ENCODE measurements at regions not wholly inside any gene's neighbourhood (a gene's known extent, or its start where the extent isn't known, plus 50 kb on each side); places are given as distances from the start of the nearest gene placed in this dataset.

DNA sequence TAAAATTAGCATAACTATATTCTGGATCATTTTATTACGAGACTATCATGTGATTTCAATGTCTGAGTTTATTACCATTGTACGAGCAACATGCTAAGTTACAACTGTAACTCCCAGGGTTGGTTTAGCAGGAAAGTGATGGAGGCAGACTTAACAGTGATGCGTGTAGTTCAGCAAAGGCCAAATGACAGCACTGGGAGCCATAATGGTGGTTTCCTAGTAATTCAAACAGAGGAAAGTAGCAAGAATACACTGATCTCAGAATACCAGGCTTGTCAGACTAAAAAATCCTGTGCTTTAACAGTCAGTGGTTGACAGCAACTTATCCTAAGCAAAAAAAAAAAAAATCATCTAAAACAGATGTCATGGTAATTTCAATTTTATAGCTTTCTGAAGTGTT lies 229.6 kb downstream of the KLF12 start:
- ATAC-seq (ENCODE audit: low read depth) (no peak), DNase-seq (no peak)
- no peak overlapping the region for H3K4me3 Mint-ChIP-seq
- POLR2A ChIA-PET = interaction anchor here (0.7 kb wide), 1 partner anchor 48 kb away, joined by 11 read pairs; no protein-coding TSS in a partner anchor
- H3K27ac Mint-ChIP-seq = no peak overlapping the region
- TF ChIP-seq, protein P1, sequence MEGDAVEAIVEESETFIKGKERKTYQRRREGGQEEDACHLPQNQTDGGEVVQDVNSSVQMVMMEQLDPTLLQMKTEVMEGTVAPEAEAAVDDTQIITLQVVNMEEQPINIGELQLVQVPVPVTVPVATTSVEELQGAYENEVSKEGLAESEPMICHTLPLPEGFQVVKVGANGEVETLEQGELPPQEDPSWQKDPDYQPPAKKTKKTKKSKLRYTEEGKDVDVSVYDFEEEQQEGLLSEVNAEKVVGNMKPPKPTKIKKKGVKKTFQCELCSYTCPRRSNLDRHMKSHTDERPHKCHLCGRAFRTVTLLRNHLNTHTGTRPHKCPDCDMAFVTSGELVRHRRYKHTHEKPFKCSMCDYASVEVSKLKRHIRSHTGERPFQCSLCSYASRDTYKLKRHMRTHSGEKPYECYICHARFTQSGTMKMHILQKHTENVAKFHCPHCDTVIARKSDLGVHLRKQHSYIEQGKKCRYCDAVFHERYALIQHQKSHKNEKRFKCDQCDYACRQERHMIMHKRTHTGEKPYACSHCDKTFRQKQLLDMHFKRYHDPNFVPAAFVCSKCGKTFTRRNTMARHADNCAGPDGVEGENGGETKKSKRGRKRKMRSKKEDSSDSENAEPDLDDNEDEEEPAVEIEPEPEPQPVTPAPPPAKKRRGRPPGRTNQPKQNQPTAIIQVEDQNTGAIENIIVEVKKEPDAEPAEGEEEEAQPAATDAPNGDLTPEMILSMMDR (IDR thresholded peaks at IDR 0.05) = no peak
- no peaks in the 10 kb centered on the region for H3K9me3 Mint-ChIP-seq
- no peaks in the 10 kb centered on the region for H3K27me3 Mint-ChIP-seq
- CTCF ChIA-PET = no interaction called here
- H3K36me3 Mint-ChIP-seq (ENCODE audit: low read depth) = peaks cover 2% of the 10 kb centered on the region
- peaks cover 30% of the 10 kb centered on the region for H3K4me1 Mint-ChIP-seq
- intact Hi-C loops (cut with micrococcal nuclease) = loop anchor here (5.0 kb wide), 2 partner anchors 38 to 57 kb away; no protein-coding TSS in a partner anchor

- no peaks in the 10 kb centered on the region for H3K9me3 Mint-ChIP-seq
- no peak overlapping the region for H3K4me3 Mint-ChIP-seq
- ChIA-PET CTCF (no interaction called here), POLR2A (interaction anchor here (0.6 kb wide), 1 partner anchor 383 kb away, joined by 5 read pairs; no protein-coding TSS in a partner anchor)
- DNase-seq (no peak), ATAC-seq (ENCODE audit: low read depth) (no peak)
- no peak overlapping the region for H3K27ac Mint-ChIP-seq
- H3K4me1 Mint-ChIP-seq = peaks cover 41% of the 10 kb centered on the region
- H3K36me3 Mint-ChIP-seq (ENCODE audit: low read depth) = peaks cover 2% of the 10 kb centered on the region
- H3K27me3 Mint-ChIP-seq = no peaks in the 10 kb centered on the region
- TF ChIP-seq, protein P1 (IDR thresholded peaks at IDR 0.05) = no peak
- intact Hi-C loops (cut with micrococcal nuclease) = loop anchor here (5.0 kb wide), 2 partner anchors 39 to 56 kb away; no protein-coding TSS in a partner anchor
These were observed 230.6 kb downstream of the KLF12 start for GRCh38 chr13:73903561-73903960.

DNA sequence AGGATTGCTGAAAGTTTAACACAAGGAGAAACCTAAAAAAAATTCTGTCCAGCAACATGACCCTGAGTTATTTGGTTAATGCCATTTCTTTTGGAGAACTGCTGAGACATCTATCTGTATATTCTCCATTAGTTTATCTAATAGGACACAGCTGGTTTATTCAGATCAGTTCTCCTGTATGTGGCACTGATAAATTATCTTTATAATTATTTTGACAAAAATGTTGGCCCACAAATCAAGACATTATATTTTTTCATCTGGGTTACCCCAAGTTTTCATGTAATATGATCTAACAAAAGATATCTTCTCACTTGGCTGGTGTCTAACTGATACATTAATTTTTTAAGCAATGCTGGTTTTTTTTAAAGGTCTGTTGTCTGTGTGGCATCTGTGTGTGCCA lies 231.4 kb downstream of the KLF12 start:
- no peak overlapping the region for H3K4me3 Mint-ChIP-seq
- TF ChIP-seq, protein P1 (IDR thresholded peaks at IDR 0.05) = no peak
- ChIA-PET CTCF (no interaction called here), POLR2A (interaction anchor here (0.6 kb wide), 1 partner anchor 384 kb away, joined by 5 read pairs; no protein-coding TSS in a partner anchor)
- peaks cover 2% of the 10 kb centered on the region for H3K36me3 Mint-ChIP-seq (ENCODE audit: low read depth)
- H3K27ac Mint-ChIP-seq = peak overlapping the region; percentile 6
- no peaks in the 10 kb centered on the region for H3K27me3 Mint-ChIP-seq
- no peaks in the 10 kb centered on the region for H3K9me3 Mint-ChIP-seq
- DNase-seq = no peak
- no peak for ATAC-seq (ENCODE audit: low read depth)
- intact Hi-C loops (cut with micrococcal nuclease) = loop anchor here (1.0 to 5.0 kb wide), 3 partner anchors 7 to 56 kb away; no protein-coding TSS in a partner anchor
- H3K4me1 Mint-ChIP-seq = peaks cover 48% of the 10 kb centered on the region

GRCh38 chr13:73902296-73902695 lies 231.9 kb downstream of the KLF12 start:
- H3K9me3 Mint-ChIP-seq = no peaks in the 10 kb centered on the region
- TF ChIP-seq, protein P1 (IDR thresholded peaks at IDR 0.05) = no peak
- peaks cover 4% of the 10 kb centered on the region for H3K36me3 Mint-ChIP-seq (ENCODE audit: low read depth)
- H3K4me3 Mint-ChIP-seq = no peak overlapping the region
- POLR2A ChIA-PET = no interaction called here
- CTCF ChIA-PET = no interaction called here
- no peak for DNase-seq
- ATAC-seq (ENCODE audit: low read depth) = no peak
- intact Hi-C loops (cut with micrococcal nuclease) = loop anchor here (1.0 to 5.0 kb wide), 3 partner anchors 8 to 55 kb away; no protein-coding TSS in a partner anchor
- H3K27ac Mint-ChIP-seq = peak overlapping the region; percentile 6
- H3K27me3 Mint-ChIP-seq = no peaks in the 10 kb centered on the region
- peaks cover 49% of the 10 kb centered on the region for H3K4me1 Mint-ChIP-seq

- Mint-ChIP-seq H3K9me3 (no peaks in the 10 kb centered on the region), H3K4me3 (no peak overlapping the region), H3K27me3 (no peaks in the 10 kb centered on the region), H3K36me3 (ENCODE audit: low read depth) (peaks cover 4% of the 10 kb centered on the region), H3K4me1 (peaks cover 49% of the 10 kb centered on the region), H3K27ac (no peak overlapping the region)
- intact Hi-C loops (cut with micrococcal nuclease) = loop anchor here (1.0 to 5.0 kb wide), 3 partner anchors 9 to 54 kb away; no protein-coding TSS in a partner anchor
- ChIA-PET POLR2A (no interaction called here), CTCF (no interaction called here)
- TF ChIP-seq, protein P1 (IDR thresholded peaks at IDR 0.05) = no peak
- no peak for DNase-seq
- no peak for ATAC-seq (ENCODE audit: low read depth)
These were observed 232.7 kb downstream of the KLF12 start for GRCh38 chr13:73901324-73902068.

Data from activated B cell treated with CpG ODN at 0.5 μM for 24 hours (primary cell).